Epithelial cell of esophagus (primary cell): ENCODE measurements at regions not wholly inside any gene's neighbourhood (a gene's known extent, or its start where the extent isn't known, plus 50 kb on each side); places are given as distances from the start of the nearest gene placed in this dataset.

Source experiments
- DNase-seq: peaks from one replicate; pipeline ENCODE4 v3.0.0; 2010; ENCODE audit warnings: low read depth
- H3K4me3 ChIP-seq: 2 replicates; pipeline ENCODE4 v1.5.1; 2011; ENCODE audit warnings: mild to moderate bottlenecking, low read length, control low read depth
- TF ChIP-seq, protein P1 (sequence below): IDR thresholded peaks from 2 replicates; pipeline ENCODE4 v1.5.1; 2011; ENCODE audit warnings: low read depth, mild to moderate bottlenecking, low read length, control low read depth, inconsistent platforms; ENCODE audit not compliant: insufficient read depth; ENCODE audit errors: missing control alignments

- DNase-seq, result no peak
- H3K4me3 ChIP-seq, result no peak overlapping the region
- TF ChIP-seq, protein P1, sequence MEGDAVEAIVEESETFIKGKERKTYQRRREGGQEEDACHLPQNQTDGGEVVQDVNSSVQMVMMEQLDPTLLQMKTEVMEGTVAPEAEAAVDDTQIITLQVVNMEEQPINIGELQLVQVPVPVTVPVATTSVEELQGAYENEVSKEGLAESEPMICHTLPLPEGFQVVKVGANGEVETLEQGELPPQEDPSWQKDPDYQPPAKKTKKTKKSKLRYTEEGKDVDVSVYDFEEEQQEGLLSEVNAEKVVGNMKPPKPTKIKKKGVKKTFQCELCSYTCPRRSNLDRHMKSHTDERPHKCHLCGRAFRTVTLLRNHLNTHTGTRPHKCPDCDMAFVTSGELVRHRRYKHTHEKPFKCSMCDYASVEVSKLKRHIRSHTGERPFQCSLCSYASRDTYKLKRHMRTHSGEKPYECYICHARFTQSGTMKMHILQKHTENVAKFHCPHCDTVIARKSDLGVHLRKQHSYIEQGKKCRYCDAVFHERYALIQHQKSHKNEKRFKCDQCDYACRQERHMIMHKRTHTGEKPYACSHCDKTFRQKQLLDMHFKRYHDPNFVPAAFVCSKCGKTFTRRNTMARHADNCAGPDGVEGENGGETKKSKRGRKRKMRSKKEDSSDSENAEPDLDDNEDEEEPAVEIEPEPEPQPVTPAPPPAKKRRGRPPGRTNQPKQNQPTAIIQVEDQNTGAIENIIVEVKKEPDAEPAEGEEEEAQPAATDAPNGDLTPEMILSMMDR, result no peak
These were observed 908.8 kb downstream of the VRK1 start for GRCh38 chr14:97705976-97706375.

GRCh38 chr14:97706819-97707218 lies 909.6 kb downstream of the VRK1 start:
- DNase-seq, result no peak
- H3K4me3 ChIP-seq, result no peak overlapping the region

GRCh38 chr14:97707603-97708002 lies 910.4 kb downstream of the VRK1 start:
- DNase-seq, result no peak

More at GRCh38 chr14:97706819-97707218, 909.6 kb downstream of the VRK1 start:
- TF ChIP-seq, protein P1, result no peak

GRCh38 chr14:97709552-97709951 lies 912.4 kb downstream of the VRK1 start:
- TF ChIP-seq, protein P1, result no peak
- no peak overlapping the region for H3K4me3 ChIP-seq
- no peak for DNase-seq

More at GRCh38 chr14:97707603-97708002, 910.4 kb downstream of the VRK1 start:
- no peak overlapping the region for H3K4me3 ChIP-seq
- TF ChIP-seq, protein P1, result peak; percentile 22

- no peak overlapping the region for H3K4me3 ChIP-seq
- TF ChIP-seq, protein P1, result no peak
- DNase-seq, result no peak
These were observed 913.5 kb downstream of the VRK1 start for GRCh38 chr14:97710726-97711125.

GRCh38 chr14:97712471-97712870 lies 915.3 kb downstream of the VRK1 start:
- peak; percentile 26 for DNase-seq
- H3K4me3 ChIP-seq, result no peak overlapping the region
- TF ChIP-seq, protein P1, result no peak

DNA sequence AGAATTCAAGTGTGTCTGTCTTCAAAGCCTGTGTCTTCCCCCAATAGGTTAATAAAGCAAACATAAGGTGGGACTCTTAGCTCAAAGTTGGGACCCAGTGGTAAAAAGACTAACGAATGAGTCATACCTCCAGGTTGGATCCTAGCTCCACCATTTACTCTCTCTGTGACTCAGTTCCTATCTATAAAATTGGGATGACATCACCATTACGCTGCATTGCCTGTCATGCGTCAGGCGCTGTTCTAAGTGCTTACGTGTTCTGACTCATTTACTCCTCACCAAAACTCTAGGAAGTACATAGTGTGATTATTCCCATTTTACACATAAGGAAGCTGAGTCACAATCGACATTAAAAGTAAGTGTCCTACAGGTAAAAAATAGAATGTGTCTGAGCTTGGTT lies 915.8 kb downstream of the VRK1 start:
- no peak overlapping the region for H3K4me3 ChIP-seq
- TF ChIP-seq, protein P1, result no peak
- peak; percentile 92 for DNase-seq
